Heart right ventricle (tissue), 16 donors: ENCODE measurements at regions not wholly inside any gene's neighbourhood (a gene's known extent, or its start where the extent isn't known, plus 50 kb on each side); places are given as distances from the start of the nearest gene placed in this dataset.

ENCODE experiments used
- ATAC-seq, 8 donors: fragments of 200-7000 bp; cut with Tn5 transposase; one replicate each; pipeline ENCODE4 v1.9.1; 2020; ENCODE audit warnings: mild to moderate bottlenecking in 8 of 8, moderate library complexity in 8 of 8, moderate number of reproducible peaks in 1 of 8
- DNase-seq, 2 donors: peaks; one replicate each; pipeline ENCODE4 v3.0.0-alpha.2; 2020
- H3K27ac ChIP-seq, 10 donors: fragments of 200-600 bp; sonication (generic) in 2 of 10; one replicate each; pipeline versions ENCODE4 v1.5.0 to v1.8.0; 2020 to 2022; ENCODE audit warnings: mild to moderate bottlenecking in 3 of 10
- H3K27me3 ChIP-seq, 7 donors: fragments of 200-600 bp; one replicate each; pipeline ENCODE4 v1.8.0; 2021 to 2022; ENCODE audit warnings: mild to moderate bottlenecking in 2 of 7
- H3K36me3 ChIP-seq, 9 donors: fragments of 200-600 bp; sonication (generic) in 1 of 9; one replicate each; pipeline versions ENCODE4 v1.5.0 to v1.8.0; 2020 to 2022; ENCODE audit warnings: mild to moderate bottlenecking in 2 of 9
- H3K4me1 ChIP-seq, 9 donors: fragments of 200-600 bp; sonication (generic) in 1 of 9; one replicate each; pipeline versions ENCODE4 v1.5.0 to v1.8.0; 2020 to 2022; ENCODE audit warnings: mild to moderate bottlenecking in 4 of 9
- H3K4me3 ChIP-seq, 10 donors: fragments of 200-600 bp; sonication (generic) in 2 of 10; one replicate each; pipeline versions ENCODE4 v1.5.0 to v1.8.0; 2020 to 2022; ENCODE audit warnings: mild to moderate bottlenecking in 7 of 10, moderate library complexity in 2 of 10
- H3K9me3 ChIP-seq, 11 donors: fragments of 200-600 bp in 10 of 11; sonication (generic) in 2 of 11; one replicate each; pipeline versions ENCODE4 v1.5.0 to v1.8.0; 2013 to 2022; ENCODE audit warnings: mild to moderate bottlenecking in 2 of 11, control low read depth in 1 of 11, moderate library complexity in 1 of 11
- WGBS, 2 donors: extraction: QIAGEN DNeasy Blood & Tissue Kit; methylation state at CpG; one replicate each; pipeline ENCODE4 v1.1.7; 2013; ENCODE audit warnings: inconsistent platforms in 1 of 2; 5-methylcytosine and 5-hydroxymethylcytosine counted together
- intact Hi-C, 10 donors: fragments of 100-400 bp; cut with DNase I; formaldehyde crosslinking; loops; one replicate each; pipeline versions ENCODE4 v1.11.1 to v1.14.2; 2022
- TF ChIP-seq, protein P1 (sequence below), 9 donors: fragments of 200-600 bp; sonication (generic) in 2 of 9; IDR thresholded peaks; one replicate each; pipeline versions ENCODE4 v1.5.0 to v1.8.0; 2021 to 2022; ENCODE audit warnings: antibody characterized with exemption in 9 of 9, mild to moderate bottlenecking in 5 of 9, moderate library complexity in 1 of 9
- donor health status: Arrhythmogenic right ventricular cardiomyopathy.
- donor health status: ischemic (EF 13 %, LVEDD 7.1; RV severe dilation, severe dysfunction).
- donor health status: healthy with polysubstance abuse.
- donor health status: DM: no; HTN: yes; CAD: no.
- donor health status: DM: no; HTN: no; CAD: no.
- donor health status: ischemic (EF 25% LVEDD 6.9; RV normal size, moderate dysfunction).
- donor health status: ischemic (EF 25% LVEDD 5.7; RV mildly dilated, moderate dysfunction).
- donor health status: healthy.
- donor health status: DM: yes; HTN: yes; CAD: no.
- donor health status: Ischemic cardiomyopathy.
- donor health status: ischemic (EF 35%, LVEDD 5.7; RV mildly dilated, moderate dysfunction).
- donor health status: nonischemic (EF 11% LVEDD 7.7; RV severe dilation, severe dysfunction).
- donor health status: DM: yes; HTN: yes; CAD: no.
- donor health status: PGD.
- donor health status: ischemic (EF 29% LVEDD 5.4; RV normal size, mild dysfunction).
- donor health status: nonischemic (EF 23%, LVEDD 6.1; RV moderate dilation, normal function).

DNA sequence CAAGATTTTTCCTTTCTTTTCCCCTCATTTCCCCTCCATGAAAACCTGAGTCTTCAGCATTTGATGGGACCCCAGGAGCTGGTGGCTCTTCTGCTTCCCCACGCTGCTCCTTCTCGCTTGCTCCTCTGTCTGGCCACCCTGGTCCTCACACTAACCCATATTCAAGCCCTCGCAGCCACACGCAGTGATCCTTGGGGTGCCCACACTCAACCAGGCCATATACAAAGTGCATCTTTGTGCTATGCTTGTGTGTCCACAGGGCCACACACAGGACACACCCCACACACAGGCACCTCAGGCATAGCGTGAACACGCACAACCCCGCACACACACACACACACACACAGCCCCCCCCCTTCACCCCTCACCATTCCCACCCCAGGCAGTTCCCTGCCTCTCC is 132.1 kb downstream of the URI1 start:
- WGBS, 2 donors = 92 to 94% methylated on average over 7 of the region's 7 CpGs
- Histone ChIP-seq H3K36me3 (no peaks in the 10 kb centered on the region), H3K4me1 (peaks cover 0 to 6% (median 0%) of the 10 kb centered on the region in 9 donors), H3K27me3 (peaks cover 0 to 21% (median 3%) of the 10 kb centered on the region in 7 donors), H3K9me3 (no peaks in the 10 kb centered on the region), H3K4me3 (no peak overlapping the region), H3K27ac (no peak overlapping the region)
- DNase-seq = no peak
- intact Hi-C loops = no loop called here
- no peak for ATAC-seq
- TF ChIP-seq, protein P1, sequence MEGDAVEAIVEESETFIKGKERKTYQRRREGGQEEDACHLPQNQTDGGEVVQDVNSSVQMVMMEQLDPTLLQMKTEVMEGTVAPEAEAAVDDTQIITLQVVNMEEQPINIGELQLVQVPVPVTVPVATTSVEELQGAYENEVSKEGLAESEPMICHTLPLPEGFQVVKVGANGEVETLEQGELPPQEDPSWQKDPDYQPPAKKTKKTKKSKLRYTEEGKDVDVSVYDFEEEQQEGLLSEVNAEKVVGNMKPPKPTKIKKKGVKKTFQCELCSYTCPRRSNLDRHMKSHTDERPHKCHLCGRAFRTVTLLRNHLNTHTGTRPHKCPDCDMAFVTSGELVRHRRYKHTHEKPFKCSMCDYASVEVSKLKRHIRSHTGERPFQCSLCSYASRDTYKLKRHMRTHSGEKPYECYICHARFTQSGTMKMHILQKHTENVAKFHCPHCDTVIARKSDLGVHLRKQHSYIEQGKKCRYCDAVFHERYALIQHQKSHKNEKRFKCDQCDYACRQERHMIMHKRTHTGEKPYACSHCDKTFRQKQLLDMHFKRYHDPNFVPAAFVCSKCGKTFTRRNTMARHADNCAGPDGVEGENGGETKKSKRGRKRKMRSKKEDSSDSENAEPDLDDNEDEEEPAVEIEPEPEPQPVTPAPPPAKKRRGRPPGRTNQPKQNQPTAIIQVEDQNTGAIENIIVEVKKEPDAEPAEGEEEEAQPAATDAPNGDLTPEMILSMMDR (IDR thresholded peaks at IDR 0.05) = no peak

DNA sequence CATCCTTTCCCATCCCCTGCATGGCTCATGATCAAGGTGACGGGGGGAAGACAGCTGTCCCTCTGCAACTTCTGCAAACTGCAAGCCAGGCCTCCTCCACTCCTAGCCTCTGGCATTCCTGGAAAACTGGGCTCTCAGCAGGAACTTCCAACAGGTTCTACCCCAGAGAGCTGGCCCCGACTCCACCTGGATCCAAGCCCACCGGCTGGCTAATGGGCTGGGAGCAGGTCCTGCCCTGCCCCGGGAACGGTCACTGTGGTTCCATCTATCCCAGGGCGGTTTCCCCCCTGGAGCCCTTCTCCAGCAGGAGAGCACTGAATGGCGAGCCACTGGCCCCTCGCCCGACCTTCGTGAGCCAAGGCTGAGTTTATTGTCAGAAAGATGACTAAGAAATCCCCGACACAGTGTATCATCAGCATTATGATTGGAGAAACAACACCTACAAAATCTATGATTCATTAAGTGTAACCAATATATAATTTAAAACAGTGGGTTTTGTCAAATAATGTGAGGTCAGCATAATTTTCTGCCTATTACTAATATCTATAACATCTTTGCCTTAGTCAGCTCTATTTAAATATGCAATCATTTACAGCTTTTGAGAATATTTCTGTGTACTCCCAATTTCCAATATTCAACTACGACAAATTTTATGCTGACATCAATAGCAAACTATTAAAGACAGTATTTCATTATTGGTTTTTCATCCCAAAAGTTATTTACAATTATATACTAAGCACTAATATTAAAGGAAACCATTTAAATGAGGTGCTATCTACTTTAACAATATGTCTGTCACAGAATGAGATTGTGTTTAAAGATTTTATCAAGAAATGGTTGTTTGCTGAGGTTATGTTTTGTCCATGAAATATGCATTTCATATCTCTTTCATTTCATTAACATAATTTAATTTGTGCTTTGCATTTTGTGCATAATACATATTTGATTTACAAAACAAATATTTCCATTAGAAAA is 133.0 kb downstream of the URI1 start:
- no peak overlapping the region for H3K4me3 ChIP-seq
- H3K4me1 ChIP-seq = peaks cover 0 to 6% (median 0%) of the 10 kb centered on the region in 9 donors
- no peak for ATAC-seq
- DNase-seq = no peak
- no peaks in the 10 kb centered on the region for H3K36me3 ChIP-seq
- H3K27ac ChIP-seq = no peak overlapping the region
- peaks cover 0 to 21% (median 3%) of the 10 kb centered on the region in 7 donors for H3K27me3 ChIP-seq
- intact Hi-C loops = no loop called here
- WGBS, 2 donors = 89 to 91% methylated on average over 12 of the region's 12 CpGs
- peaks cover 0 to 5% (median 0%) of the 10 kb centered on the region in 11 donors for H3K9me3 ChIP-seq
- TF ChIP-seq, protein P1 (IDR thresholded peaks at IDR 0.05) = no peak

DNA sequence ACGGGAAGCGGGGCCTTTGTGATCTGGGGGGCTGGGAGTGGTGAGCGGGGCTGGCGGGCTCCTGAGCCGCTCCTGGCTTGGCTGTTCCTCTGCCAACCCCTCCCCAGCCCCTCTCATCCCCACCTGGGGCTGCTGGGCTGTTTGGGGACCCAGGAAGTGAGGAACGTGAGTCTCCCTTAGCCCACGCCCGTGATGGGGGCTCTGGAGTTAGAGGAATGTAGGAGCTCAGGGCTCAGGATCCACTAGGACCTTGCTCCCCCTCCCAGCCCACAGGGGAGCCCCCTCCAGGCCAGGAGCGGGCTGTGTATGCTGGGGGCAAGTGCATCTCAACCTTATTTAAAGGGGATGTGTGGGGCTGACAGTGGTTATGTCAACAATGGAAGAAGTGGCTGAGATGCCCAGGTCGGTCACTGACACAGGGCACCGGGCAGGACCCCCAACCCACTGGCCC is 134.1 kb downstream of the URI1 start:
- H3K4me3 ChIP-seq = no peak overlapping the region
- DNase-seq = no peak
- H3K36me3 ChIP-seq = no peaks in the 10 kb centered on the region
- peaks cover 0 to 5% (median 0%) of the 10 kb centered on the region in 11 donors for H3K9me3 ChIP-seq
- WGBS, 2 donors = 56 to 65% methylated on average over 11 of the region's 11 CpGs
- TF ChIP-seq, protein P1 (IDR thresholded peaks at IDR 0.05) = no peak
- H3K27ac ChIP-seq = no peak overlapping the region
- intact Hi-C loops = no loop called here
- ATAC-seq = no peak
- H3K27me3 ChIP-seq = peaks cover 0 to 21% (median 3%) of the 10 kb centered on the region in 7 donors
- peaks cover 0 to 6% (median 0%) of the 10 kb centered on the region in 9 donors for H3K4me1 ChIP-seq

DNA sequence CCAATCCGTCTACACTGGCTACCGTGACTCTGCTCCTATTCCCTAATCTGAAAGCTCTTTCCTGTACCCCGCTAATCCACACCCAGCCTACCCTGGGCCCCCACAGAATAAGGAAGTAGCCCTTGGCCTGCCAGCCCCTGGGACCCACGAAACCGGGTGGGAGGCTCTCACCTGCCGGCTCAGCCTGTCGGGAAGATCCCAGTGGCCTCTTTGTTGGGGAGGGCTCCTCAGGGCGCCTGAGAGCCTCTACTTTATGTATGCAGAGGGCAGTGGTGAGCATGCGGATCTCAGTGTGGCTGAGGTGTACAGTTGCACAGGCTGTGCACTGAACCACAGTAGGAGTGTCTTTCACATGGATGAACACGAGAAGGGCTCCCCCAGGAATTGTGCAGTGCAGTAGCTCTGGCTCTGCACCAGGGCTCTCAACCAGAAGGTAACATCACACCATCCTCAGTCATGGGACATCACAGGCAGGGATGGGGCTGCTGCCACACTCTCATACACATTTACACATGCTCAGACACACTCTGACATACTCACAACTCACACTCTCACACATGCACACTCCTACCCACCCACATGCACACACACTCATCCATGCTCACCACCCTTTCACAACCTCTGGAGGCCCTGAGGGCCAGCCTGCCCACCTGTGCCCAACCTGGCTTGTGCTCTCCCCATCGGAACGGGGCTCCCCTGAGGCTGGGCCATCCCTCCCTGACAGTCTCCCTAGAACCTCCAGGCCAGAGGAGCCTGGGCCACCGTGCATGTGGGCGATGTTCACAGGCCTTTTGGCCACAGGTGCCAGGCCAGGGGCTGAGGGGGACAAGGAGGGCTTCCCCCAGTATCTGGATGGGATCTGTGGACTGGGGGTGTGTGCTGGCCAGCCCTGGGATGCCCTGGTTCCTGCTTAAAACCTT is 135.0 kb downstream of the URI1 start:
- 80 to 82% methylated on average over 14 of the region's 14 CpGs for WGBS, 2 donors
- no peak for DNase-seq
- ATAC-seq = no peak
- peaks cover 0 to under 1% (median 0%) of the 10 kb centered on the region in 9 donors for H3K4me1 ChIP-seq
- H3K27ac ChIP-seq = no peak overlapping the region
- TF ChIP-seq, protein P1 (IDR thresholded peaks at IDR 0.05) = no peak
- peaks cover 0 to 21% (median 5%) of the 10 kb centered on the region in 7 donors for H3K27me3 ChIP-seq
- H3K36me3 ChIP-seq = no peaks in the 10 kb centered on the region
- no peak overlapping the region for H3K4me3 ChIP-seq
- intact Hi-C loops = no loop called here
- H3K9me3 ChIP-seq = peaks cover 0 to 5% (median 0%) of the 10 kb centered on the region in 11 donors
